Astrocyte (in vitro differentiated cells and primary cell): ENCODE measurements at regions not wholly inside any gene's neighbourhood (a gene's known extent, or its start where the extent isn't known, plus 50 kb on each side); places are given as distances from the start of the nearest gene placed in this dataset.

Experiments used
- EZH2 ChIP-seq: IDR thresholded peaks from 2 replicates; pipeline ENCODE4 v1.6.1; 2012; ENCODE audit warnings: mild to moderate bottlenecking, low read length, inconsistent platforms; ENCODE audit not compliant: insufficient read depth
- TF ChIP-seq, protein P1 (sequence below): IDR thresholded peaks from 2 replicates; pipeline ENCODE4 v1.5.1; 2011; ENCODE audit warnings: low read depth, mild to moderate bottlenecking, inconsistent platforms, low read length, moderate library complexity; ENCODE audit not compliant: insufficient read depth

DNA sequence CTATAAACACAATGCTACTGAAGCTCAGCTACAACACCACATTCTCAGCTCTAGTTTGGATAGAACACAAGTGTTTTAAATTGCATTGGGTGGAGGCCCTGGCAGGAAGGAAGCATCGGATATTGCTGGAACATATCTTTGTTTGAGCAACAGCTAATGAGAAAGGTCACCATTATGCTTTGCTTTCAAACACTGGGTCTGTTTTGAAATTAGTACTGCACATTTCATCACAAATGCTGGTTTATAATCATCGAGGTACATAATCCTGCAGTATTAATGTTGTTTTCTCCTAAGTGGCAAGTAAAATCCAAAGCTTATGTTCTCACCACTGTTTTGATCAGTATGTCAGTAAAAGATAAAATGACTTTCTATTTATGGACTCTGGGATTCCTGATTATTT is 61.5 kb upstream of the ARHGAP29 start:
- TF ChIP-seq, protein P1, sequence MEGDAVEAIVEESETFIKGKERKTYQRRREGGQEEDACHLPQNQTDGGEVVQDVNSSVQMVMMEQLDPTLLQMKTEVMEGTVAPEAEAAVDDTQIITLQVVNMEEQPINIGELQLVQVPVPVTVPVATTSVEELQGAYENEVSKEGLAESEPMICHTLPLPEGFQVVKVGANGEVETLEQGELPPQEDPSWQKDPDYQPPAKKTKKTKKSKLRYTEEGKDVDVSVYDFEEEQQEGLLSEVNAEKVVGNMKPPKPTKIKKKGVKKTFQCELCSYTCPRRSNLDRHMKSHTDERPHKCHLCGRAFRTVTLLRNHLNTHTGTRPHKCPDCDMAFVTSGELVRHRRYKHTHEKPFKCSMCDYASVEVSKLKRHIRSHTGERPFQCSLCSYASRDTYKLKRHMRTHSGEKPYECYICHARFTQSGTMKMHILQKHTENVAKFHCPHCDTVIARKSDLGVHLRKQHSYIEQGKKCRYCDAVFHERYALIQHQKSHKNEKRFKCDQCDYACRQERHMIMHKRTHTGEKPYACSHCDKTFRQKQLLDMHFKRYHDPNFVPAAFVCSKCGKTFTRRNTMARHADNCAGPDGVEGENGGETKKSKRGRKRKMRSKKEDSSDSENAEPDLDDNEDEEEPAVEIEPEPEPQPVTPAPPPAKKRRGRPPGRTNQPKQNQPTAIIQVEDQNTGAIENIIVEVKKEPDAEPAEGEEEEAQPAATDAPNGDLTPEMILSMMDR, result no peak
- no peak for TF ChIP-seq EZH2
